Peyer's patch (tissue), 4 donors: ENCODE measurements at regions not wholly inside any gene's neighbourhood (a gene's known extent, or its start where the extent isn't known, plus 50 kb on each side); places are given as distances from the start of the nearest gene placed in this dataset.

Source experiments
- DNase-seq, 3 donors: peaks; one replicate each; pipeline ENCODE4 v3.0.0-alpha.2; 2017 to 2019
- H3K27ac ChIP-seq, 4 donors: fragments of 200-600 bp; sonication (generic); one replicate each; pipeline ENCODE4 v1.5.1; 2016 to 2019
- H3K27me3 ChIP-seq, 2 donors: fragments of 200-600 bp; sonication (generic); one replicate each; pipeline ENCODE4 v1.5.1; 2019
- H3K36me3 ChIP-seq, 3 donors: fragments of 200-600 bp; sonication (generic); one replicate each; pipeline ENCODE4 v1.5.1; 2016 to 2019
- H3K4me1 ChIP-seq, 4 donors: fragments of 200-600 bp; sonication (generic); one replicate each; pipeline ENCODE4 v1.5.1; 2016 to 2019
- H3K4me3 ChIP-seq, 4 donors: fragments of 200-600 bp; sonication (generic); 1 replicate in 3 of 4; 2 replicates in 1 of 4; pipeline ENCODE4 v1.5.1; 2016 to 2019; ENCODE audit warnings: mild to moderate bottlenecking in 1 of 4
- H3K9me3 ChIP-seq, 4 donors: fragments of 200-600 bp; sonication (generic); one replicate each; pipeline ENCODE4 v1.5.1; 2016 to 2019; ENCODE audit warnings: mild to moderate bottlenecking in 1 of 4
- CTCF ChIP-seq, 6 experiments: fragments of 450-650 bp in 4 of 6; fragments of 200-600 bp in 2 of 6; sonication (generic) in 1 of 6; IDR thresholded peaks; one replicate each; pipeline ENCODE4 v1.5.1; 2017 to 2019; ENCODE audit warnings: antibody characterized with exemption in 6 of 6, mild to moderate bottlenecking in 3 of 6, moderate library complexity in 1 of 6
- POLR2A ChIP-seq, 2 donors: fragments of 450-650 bp; IDR thresholded peaks; one replicate each; pipeline ENCODE4 v1.5.1; 2017; ENCODE audit warnings: antibody characterized with exemption in 2 of 2, mild to moderate bottlenecking in 2 of 2, moderate library complexity in 2 of 2

DNA sequence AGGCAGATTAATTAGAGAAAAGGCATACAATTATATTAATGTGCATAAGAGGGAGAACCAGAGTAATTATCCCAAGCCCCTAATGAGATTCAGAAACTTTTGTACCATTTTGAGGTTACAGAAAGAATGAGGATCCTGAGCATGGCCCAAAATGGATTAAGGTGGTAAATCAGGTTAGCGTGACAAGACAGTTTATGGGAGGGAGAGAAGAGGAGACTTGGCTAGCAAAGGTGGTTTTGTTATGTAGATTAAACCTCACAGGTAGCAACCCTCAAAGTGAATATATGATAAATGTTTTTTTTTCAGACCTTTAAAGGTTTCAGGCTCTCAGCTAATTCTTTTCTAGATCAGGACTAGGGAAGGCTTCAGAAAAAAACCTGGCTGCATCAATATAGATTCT is 781.8 kb downstream of the FAM133A start:
- Histone ChIP-seq H3K9me3 (no peaks in the 10 kb centered on the region), H3K4me1 (no peaks in the 10 kb centered on the region), H3K4me3 (no peak overlapping the region), H3K27me3 (no peaks in the 10 kb centered on the region), H3K27ac (no peak overlapping the region), H3K36me3 (no peaks in the 10 kb centered on the region)
- TF ChIP-seq CTCF (IDR thresholded peaks at IDR 0.05) (no peak), POLR2A (IDR thresholded peaks at IDR 0.05) (no peak)
- no peak for DNase-seq

DNA sequence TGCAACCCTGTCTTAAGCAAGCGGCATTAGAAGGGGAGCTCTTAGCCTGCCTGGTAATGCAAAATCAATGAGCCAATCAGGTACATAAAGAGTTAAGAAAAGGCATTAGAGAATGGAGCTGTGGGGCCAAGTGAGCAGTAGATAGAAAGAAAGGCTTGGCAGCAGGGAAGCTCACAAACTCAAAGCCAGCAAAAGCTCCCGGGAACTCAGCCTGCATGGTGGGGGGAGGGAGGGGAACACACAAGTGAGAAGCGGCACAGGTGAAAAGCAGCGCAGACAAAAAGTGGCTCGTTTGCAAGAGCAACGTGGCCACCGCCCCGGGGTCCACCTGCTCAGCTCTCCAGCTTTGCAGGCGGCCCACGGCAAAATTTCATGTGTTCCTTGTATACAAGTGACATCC is 818.5 kb downstream of the FAM133A start:
- no peaks in the 10 kb centered on the region for H3K4me1 ChIP-seq
- no peak for DNase-seq
- no peaks in the 10 kb centered on the region for H3K36me3 ChIP-seq
- H3K9me3 ChIP-seq = no peaks in the 10 kb centered on the region
- TF ChIP-seq POLR2A (IDR thresholded peaks at IDR 0.05) = no peak
- no peak for TF ChIP-seq CTCF (IDR thresholded peaks at IDR 0.05)
- no peaks in the 10 kb centered on the region for H3K27me3 ChIP-seq
- H3K27ac ChIP-seq = no peak overlapping the region
- H3K4me3 ChIP-seq = no peak overlapping the region

- Histone ChIP-seq H3K27me3 (no peaks in the 10 kb centered on the region), H3K4me3 (no peak overlapping the region), H3K9me3 (no peaks in the 10 kb centered on the region), H3K4me1 (no peaks in the 10 kb centered on the region), H3K27ac (no peak overlapping the region), H3K36me3 (no peaks in the 10 kb centered on the region)
- DNase-seq = no peak
- TF ChIP-seq POLR2A (IDR thresholded peaks at IDR 0.05) = no peak
- TF ChIP-seq CTCF (IDR thresholded peaks at IDR 0.05) = no peak
These were observed 819.4 kb downstream of the FAM133A start for GRCh38 chrX:94493405-94493804.

GRCh38 chrX:94511564-94511963 is 837.6 kb downstream of the FAM133A start:
- no peaks in the 10 kb centered on the region for H3K27me3 ChIP-seq
- H3K9me3 ChIP-seq = no peaks in the 10 kb centered on the region
- H3K27ac ChIP-seq = no peak overlapping the region
- H3K4me1 ChIP-seq = no peaks in the 10 kb centered on the region
- H3K36me3 ChIP-seq = no peaks in the 10 kb centered on the region
- DNase-seq = no peak
- TF ChIP-seq POLR2A (IDR thresholded peaks at IDR 0.05) = no peak
- TF ChIP-seq CTCF (IDR thresholded peaks at IDR 0.05) = no peak
- no peak overlapping the region for H3K4me3 ChIP-seq

DNA sequence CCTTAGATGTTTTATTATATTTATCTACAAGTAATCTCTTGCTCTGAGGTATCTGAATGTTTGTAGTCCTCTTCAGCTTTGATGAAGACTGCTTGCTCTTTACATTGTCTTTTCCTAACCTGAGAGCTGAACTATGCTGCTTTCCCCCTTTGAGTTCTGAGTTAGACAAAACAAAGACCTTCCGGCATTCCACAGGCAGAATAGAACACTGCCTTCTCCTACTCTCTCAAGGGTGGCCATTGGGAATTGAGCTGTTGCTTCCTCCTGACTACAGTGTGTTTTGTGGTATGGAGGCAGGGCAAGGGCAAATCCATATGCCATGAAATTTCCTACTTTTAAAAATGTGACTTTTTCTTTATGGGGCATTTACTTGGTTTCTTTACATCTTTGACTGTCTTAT is 841.0 kb downstream of the FAM133A start:
- Histone ChIP-seq H3K36me3 (no peaks in the 10 kb centered on the region), H3K27me3 (no peaks in the 10 kb centered on the region), H3K9me3 (no peaks in the 10 kb centered on the region), H3K27ac (no peak overlapping the region), H3K4me3 (no peak overlapping the region), H3K4me1 (no peaks in the 10 kb centered on the region)
- TF ChIP-seq CTCF (IDR thresholded peaks at IDR 0.05) = no peak
- no peak for TF ChIP-seq POLR2A (IDR thresholded peaks at IDR 0.05)
- no peak for DNase-seq

- no peak for TF ChIP-seq POLR2A (IDR thresholded peaks at IDR 0.05)
- no peak for TF ChIP-seq CTCF (IDR thresholded peaks at IDR 0.05)
- Histone ChIP-seq H3K27me3 (no peaks in the 10 kb centered on the region), H3K9me3 (no peaks in the 10 kb centered on the region), H3K4me1 (no peaks in the 10 kb centered on the region), H3K27ac (no peak overlapping the region), H3K36me3 (no peaks in the 10 kb centered on the region), H3K4me3 (no peak overlapping the region)
- DNase-seq = no peak
These were observed 850.9 kb downstream of the FAM133A start for GRCh38 chrX:94524867-94525266.
